Tibial nerve (tissue), 4 donors: ENCODE measurements at regions not wholly inside any gene's neighbourhood (a gene's known extent, or its start where the extent isn't known, plus 50 kb on each side); places are given as distances from the start of the nearest gene placed in this dataset.

ENCODE experiments used
- CTCF ChIP-seq, 5 experiments: fragments of 200-600 bp in 3 of 5; fragments of 450-650 bp in 2 of 5; sonication (generic) in 3 of 5; IDR thresholded peaks; one replicate each; pipeline ENCODE4 v1.5.1; 2016 to 2019; ENCODE audit warnings: antibody characterized with exemption in 5 of 5, mild to moderate bottlenecking in 3 of 5, moderate library complexity in 2 of 5
- EP300 ChIP-seq, 2 donors: sonication (generic); formaldehyde crosslinking; IDR thresholded peaks; one replicate each; pipeline ENCODE4 v1.6.1; 2017; ENCODE audit warnings: antibody characterized with exemption in 2 of 2, mild to moderate bottlenecking in 1 of 2
- POLR2A ChIP-seq, 2 donors: fragments of 450-650 bp; IDR thresholded peaks; one replicate each; pipeline ENCODE4 v1.6.1; 2017; ENCODE audit warnings: antibody characterized with exemption in 2 of 2, mild to moderate bottlenecking in 2 of 2, moderate library complexity in 2 of 2

GRCh38 chr1:192430644-192431043, 113.9 kb downstream of the RGS21 start:
- TF ChIP-seq CTCF (IDR thresholded peaks at IDR 0.05) (no peak), POLR2A (IDR thresholded peaks at IDR 0.05) (no peak), EP300 (IDR thresholded peaks at IDR 0.05) (no peak)
